GM12878 (cell line): ENCODE measurements at regions not wholly inside any gene's neighbourhood (a gene's known extent, or its start where the extent isn't known, plus 50 kb on each side); places are given as distances from the start of the nearest gene placed in this dataset.

Source experiments
- ATAC-seq: fragments of 200-7000 bp; cut with Tn5 transposase; 3 replicates; pipeline ENCODE4 v1.9.1; 2020; ENCODE audit warnings: mild to moderate bottlenecking, moderate library complexity
- BruUV-seq: library from RNA; stranded (reverse); fragments of 400-500 nt; replicated peaks from 2 replicates; lab custom pipeline; 2021; lab: Mats Ljungman, UMichigan
- CTCF ChIA-PET: fragments of 300-600 bp; sonication (Branson Sonifier 250); formaldehyde crosslinking; extraction: SDS; loops from one replicate; lab custom pipeline; 2021; ENCODE audit warnings: inconsistent platforms; lab: Yijun Ruan, JAX
- POLR2A ChIA-PET: fragments of 350-600 bp; formaldehyde crosslinking; extraction: SDS; loops from one replicate; lab custom pipeline; 2021; ENCODE audit warnings: inconsistent platforms; lab: Charles Lee
- RAD21 ChIA-PET: fragments of 300-600 bp; sonication (Branson Sonifier 250); formaldehyde crosslinking; loops from one replicate; lab custom pipeline; 2023; ENCODE audit warnings: antibody characterized with exemption; ENCODE audit not compliant: unreplicated experiment; lab: Charles Lee
- SMC1A ChIA-PET: fragments of 300-600 bp; sonication (Branson Sonifier 250); formaldehyde crosslinking; loops from one replicate; lab custom pipeline; 2023; ENCODE audit not compliant: unreplicated experiment, uncharacterized antibody; lab: Charles Lee
- DNase-seq: peaks from one replicate; pipeline ENCODE4 v3.0.0-alpha.2; 2011; ENCODE audit warnings: low read depth, low spot score
- FAIRE-seq: peaks from 3 replicates; lab custom pipeline; 2011; peaks lifted over from hg19 to GRCh38; lab: Jason Lieb, UNC
- H2AFZ ChIP-seq: 2 replicates; pipeline ENCODE4 v1.6.0; 2011; ENCODE audit warnings: low read depth, low read length, control low read depth; ENCODE audit not compliant: control insufficient read depth
- H3K27ac ChIP-seq: 2 replicates; pipeline ENCODE4 v1.5.1; 2011; ENCODE audit warnings: control low read depth; ENCODE audit not compliant: control insufficient read depth, insufficient read depth
- H3K27me3 ChIP-seq, 2 experiments: replicated peaks in 1 of 2; 2 replicates each; pipeline versions ENCODE4 v1.6.0 to v1.6.1; 2011; ENCODE audit warnings: low read length in 1 of 2; ENCODE audit not compliant: control insufficient read depth in 2 of 2, insufficient read depth in 2 of 2
- H3K36me3 ChIP-seq, 2 experiments: 2 replicates each; pipeline ENCODE4 v1.5.1; 2011; ENCODE audit warnings: low read length in 1 of 2; ENCODE audit not compliant: control insufficient read depth in 2 of 2, insufficient read depth in 2 of 2
- H3K4me1 ChIP-seq: 2 replicates; pipeline ENCODE4 v1.6.1; 2011; ENCODE audit warnings: mild to moderate bottlenecking, low read length, moderate library complexity, mixed read lengths; ENCODE audit not compliant: control insufficient read depth, insufficient read depth
- H3K4me2 ChIP-seq: 2 replicates; pipeline ENCODE4 v1.6.0; 2011; ENCODE audit warnings: control low read depth; ENCODE audit not compliant: control insufficient read depth, insufficient read depth
- H3K4me3 ChIP-seq: fragments of 200-600 bp; sonication (generic); 2 replicates; pipeline ENCODE4 v1.5.1; 2016
- H3K79me2 ChIP-seq: 2 replicates; pipeline ENCODE4 v1.6.0; 2011; ENCODE audit warnings: low read length; ENCODE audit not compliant: control insufficient read depth, insufficient read depth
- H3K9ac ChIP-seq: 2 replicates; pipeline ENCODE4 v1.8.0; 2011; ENCODE audit warnings: low read length, control low read depth, mixed read lengths; ENCODE audit not compliant: control insufficient read depth, insufficient read depth
- H3K9me3 ChIP-seq: replicated peaks from 3 replicates; pipeline ENCODE4 v1.5.1; 2011; ENCODE audit warnings: mild to moderate bottlenecking, low read length; ENCODE audit not compliant: control insufficient read depth, insufficient read depth
- H4K20me1 ChIP-seq: 2 replicates; pipeline ENCODE4 v1.6.0; 2011; ENCODE audit not compliant: control insufficient read depth, insufficient read depth
- CHD4 ChIP-seq: fragments of 200-600 bp; sonication (generic); IDR thresholded peaks from 2 replicates; pipeline ENCODE4 v1.6.1; 2016; ENCODE audit warnings: mild to moderate bottlenecking
- CUX1 ChIP-seq: IDR thresholded peaks from 2 replicates; pipeline ENCODE4 v1.6.1; 2012; ENCODE audit warnings: improper control_type of control experiment, low read depth, low read length; ENCODE audit not compliant: insufficient replicate concordance
- ETV6 ChIP-seq, 2 experiments: fragments of 450-650 bp in 1 of 2; IDR thresholded peaks in 1 of 2; conservative IDR thresholded peaks in 1 of 2; 2 replicates each; pipeline ENCODE4 v1.6.1; 2014; ENCODE audit warnings: antibody characterized with exemption in 1 of 2, borderline replicate concordance in 1 of 2, low read depth in 1 of 2, mild to moderate bottlenecking in 1 of 2, moderate library complexity in 1 of 2
- GABPA ChIP-seq: IDR thresholded peaks from 2 replicates; pipeline ENCODE4 v1.6.1; 2014; ENCODE audit warnings: antibody characterized with exemption, low read depth, mild to moderate bottlenecking, inconsistent platforms
- GATAD2B ChIP-seq: fragments of 450-650 bp; conservative IDR thresholded peaks from 2 replicates; pipeline ENCODE4 v1.6.1; 2017; ENCODE audit warnings: low read depth, mild to moderate bottlenecking, moderate library complexity
- IKZF1 ChIP-seq: fragments of 450-650 bp; conservative IDR thresholded peaks from 2 replicates; pipeline ENCODE4 v1.6.1; 2017; ENCODE audit warnings: antibody characterized with exemption, mild to moderate bottlenecking
- IRF5 ChIP-seq: fragments of 450-650 bp; IDR thresholded peaks from 2 replicates; pipeline ENCODE4 v1.6.1; 2017; ENCODE audit warnings: borderline replicate concordance
- JUNB ChIP-seq: IDR thresholded peaks from 2 replicates; pipeline ENCODE4 v1.6.1; 2016; ENCODE audit warnings: antibody characterized with exemption, mild to moderate bottlenecking
- KAT2A ChIP-seq: conservative IDR thresholded peaks from 2 replicates; pipeline ENCODE4 v1.6.1; 2011; ENCODE audit warnings: low read depth, low read length; ENCODE audit not compliant: control insufficient read depth
- LARP7 ChIP-seq: fragments of 450-650 bp; IDR thresholded peaks from 2 replicates; pipeline ENCODE4 v1.6.1; 2017; ENCODE audit warnings: mild to moderate bottlenecking
- MYB ChIP-seq: fragments of 150-350 bp; IDR thresholded peaks from 2 replicates; pipeline ENCODE4 v1.6.1; 2014; ENCODE audit warnings: mild to moderate bottlenecking, low read depth, low read length, borderline replicate concordance
- MYC ChIP-seq: IDR thresholded peaks from 2 replicates; pipeline ENCODE4 v1.6.1; 2011; ENCODE audit warnings: mild to moderate bottlenecking, low read length, moderate library complexity, inconsistent platforms; ENCODE audit not compliant: insufficient read depth, insufficient replicate concordance, insufficient read length, severe bottlenecking
- NFYB ChIP-seq: IDR thresholded peaks from 2 replicates; pipeline ENCODE4 v1.6.1; 2011; ENCODE audit warnings: low read depth, mild to moderate bottlenecking, low read length, improper control_type of control experiment, moderate library complexity; ENCODE audit not compliant: insufficient read depth
- PAX8 ChIP-seq: fragments of 450-650 bp; IDR thresholded peaks from 2 replicates; pipeline ENCODE4 v1.6.1; 2017; ENCODE audit warnings: mild to moderate bottlenecking, moderate library complexity
- POLR2AphosphoS5 ChIP-seq: IDR thresholded peaks from 2 replicates; pipeline ENCODE4 v1.6.1; 2011; ENCODE audit warnings: mild to moderate bottlenecking, low read length, inconsistent platforms
- RAD21 ChIP-seq: IDR thresholded peaks from 2 replicates; pipeline ENCODE4 v1.6.1; 2011; ENCODE audit warnings: mild to moderate bottlenecking, low read depth, low read length, moderate library complexity; ENCODE audit not compliant: insufficient read depth
- RB1 ChIP-seq: fragments of 450-650 bp; formaldehyde crosslinking; IDR thresholded peaks from 2 replicates; pipeline ENCODE4 v1.6.1; 2017; ENCODE audit warnings: mild to moderate bottlenecking, borderline replicate concordance
- SIN3A ChIP-seq: IDR thresholded peaks from 2 replicates; pipeline ENCODE4 v1.6.1; 2012; ENCODE audit warnings: low read depth, low read length, improper control_type of control experiment
- SIX5 ChIP-seq: IDR thresholded peaks from 2 replicates; pipeline ENCODE4 v1.6.1; 2011; ENCODE audit warnings: mild to moderate bottlenecking, low read depth, low read length, moderate library complexity; ENCODE audit not compliant: severe bottlenecking
- STAT3 ChIP-seq: IDR thresholded peaks from 2 replicates; pipeline ENCODE4 v1.6.1; 2011; ENCODE audit warnings: low read depth, low read length, improper control_type of control experiment
- WGBS: methylation state at CpG from one replicate; pipeline ENCODE4 v1.1.6; 2016; ENCODE audit warnings: low lambda C conversion rate; ENCODE audit not compliant: insufficient replicate concordance, insufficient coverage; ENCODE audit errors: missing lambda C conversion rate; 5-methylcytosine and 5-hydroxymethylcytosine counted together
- in situ Hi-C: fragments of 300-500 bp; cut with MboI; formaldehyde crosslinking; loops from 9 replicates; pipeline ENCODE4 v1.14.3; 2018; ENCODE audit warnings: mixed read lengths
- intact Hi-C: fragments of 100-400 bp; cut with micrococcal nuclease; formaldehyde crosslinking; loops from one replicate; pipeline ENCODE4 v1.14.2; 2022; ENCODE audit not compliant: unreplicated experiment

GRCh38 chr9:82167296-82167695, 178.7 kb downstream of the SPATA31D1 start:
- in situ Hi-C loops (no loop called here), intact Hi-C loops (no loop called here)
- no peaks in the 10 kb centered on the region for H3K9me3 ChIP-seq
- H3K27ac ChIP-seq = no peak overlapping the region
- no peak for FAIRE-seq
- no peaks in the 10 kb centered on the region for H3K27me3 ChIP-seq
- no peak for ATAC-seq
- no peaks in the 10 kb centered on the region for H4K20me1 ChIP-seq
- H3K9ac ChIP-seq = no peak overlapping the region
- CTCF ChIA-PET = no interaction called here
- no peak overlapping the region for H3K4me2 ChIP-seq
- SMC1A ChIA-PET = no interaction called here
- POLR2A ChIA-PET = no interaction called here
- BruUV-seq = no TSS peak
- no peak overlapping the region for H2AFZ ChIP-seq
- no peaks in the 10 kb centered on the region for H3K79me2 ChIP-seq
- 45% methylated on average over 4 of the region's 4 CpGs for WGBS
- no peak for TF ChIP-seq IRF5
- TF ChIP-seq SIN3A = no peak
- no peak for TF ChIP-seq POLR2AphosphoS5
- TF ChIP-seq ETV6 (conservative IDR thresholded peaks at IDR 0.05 in 1 of 2, IDR thresholded peaks at IDR 0.05 in 1 of 2; ENCODE audit: borderline replicate concordance in 1 of 2, low read depth in 1 of 2) = no peak
- TF ChIP-seq CHD4 = no peak
- no peak for TF ChIP-seq NFYB
- no peak for TF ChIP-seq STAT3
- TF ChIP-seq MYC = no peak
- no peak for TF ChIP-seq IKZF1
- TF ChIP-seq RB1 = no peak
- TF ChIP-seq SIX5 = no peak
- no peak for TF ChIP-seq KAT2A
- no peak for TF ChIP-seq GATAD2B
- TF ChIP-seq MYB = no peak
- no peak for TF ChIP-seq RAD21
- TF ChIP-seq GABPA = no peak
- no peak for TF ChIP-seq JUNB
- no peak for TF ChIP-seq PAX8
- no peak for TF ChIP-seq LARP7
- no peak for TF ChIP-seq CUX1
- H3K4me1 ChIP-seq = no peaks in the 10 kb centered on the region
- RAD21 ChIA-PET = no interaction called here
- H3K36me3 ChIP-seq = no peaks in the 10 kb centered on the region
- no peak for DNase-seq
- H3K4me3 ChIP-seq = no peak overlapping the region
